GM10266 (cell line): ENCODE measurements at regions not wholly inside any gene's neighbourhood (a gene's known extent, or its start where the extent isn't known, plus 50 kb on each side); places are given as distances from the start of the nearest gene placed in this dataset.

Source experiments
- DNase-seq: peaks from one replicate; pipeline ENCODE4 v3.0.0; 2012; ENCODE audit errors: extremely low spot score
- TF ChIP-seq, protein P1 (sequence below): IDR thresholded peaks from 2 replicates; pipeline ENCODE4 v1.5.1; 2012; ENCODE audit warnings: mild to moderate bottlenecking, low read depth; ENCODE audit not compliant: control insufficient read depth, insufficient read depth; ENCODE audit errors: missing control alignments

- no peak for DNase-seq
- TF ChIP-seq, protein P1, sequence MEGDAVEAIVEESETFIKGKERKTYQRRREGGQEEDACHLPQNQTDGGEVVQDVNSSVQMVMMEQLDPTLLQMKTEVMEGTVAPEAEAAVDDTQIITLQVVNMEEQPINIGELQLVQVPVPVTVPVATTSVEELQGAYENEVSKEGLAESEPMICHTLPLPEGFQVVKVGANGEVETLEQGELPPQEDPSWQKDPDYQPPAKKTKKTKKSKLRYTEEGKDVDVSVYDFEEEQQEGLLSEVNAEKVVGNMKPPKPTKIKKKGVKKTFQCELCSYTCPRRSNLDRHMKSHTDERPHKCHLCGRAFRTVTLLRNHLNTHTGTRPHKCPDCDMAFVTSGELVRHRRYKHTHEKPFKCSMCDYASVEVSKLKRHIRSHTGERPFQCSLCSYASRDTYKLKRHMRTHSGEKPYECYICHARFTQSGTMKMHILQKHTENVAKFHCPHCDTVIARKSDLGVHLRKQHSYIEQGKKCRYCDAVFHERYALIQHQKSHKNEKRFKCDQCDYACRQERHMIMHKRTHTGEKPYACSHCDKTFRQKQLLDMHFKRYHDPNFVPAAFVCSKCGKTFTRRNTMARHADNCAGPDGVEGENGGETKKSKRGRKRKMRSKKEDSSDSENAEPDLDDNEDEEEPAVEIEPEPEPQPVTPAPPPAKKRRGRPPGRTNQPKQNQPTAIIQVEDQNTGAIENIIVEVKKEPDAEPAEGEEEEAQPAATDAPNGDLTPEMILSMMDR = no peak
Measured at GRCh38 chr15:39285663-39286062, 295.2 kb upstream of the THBS1 start.

GRCh38 chr15:39286706-39287105 is 294.2 kb upstream of the THBS1 start:
- TF ChIP-seq, protein P1 = no peak
- DNase-seq = no peak

DNA sequence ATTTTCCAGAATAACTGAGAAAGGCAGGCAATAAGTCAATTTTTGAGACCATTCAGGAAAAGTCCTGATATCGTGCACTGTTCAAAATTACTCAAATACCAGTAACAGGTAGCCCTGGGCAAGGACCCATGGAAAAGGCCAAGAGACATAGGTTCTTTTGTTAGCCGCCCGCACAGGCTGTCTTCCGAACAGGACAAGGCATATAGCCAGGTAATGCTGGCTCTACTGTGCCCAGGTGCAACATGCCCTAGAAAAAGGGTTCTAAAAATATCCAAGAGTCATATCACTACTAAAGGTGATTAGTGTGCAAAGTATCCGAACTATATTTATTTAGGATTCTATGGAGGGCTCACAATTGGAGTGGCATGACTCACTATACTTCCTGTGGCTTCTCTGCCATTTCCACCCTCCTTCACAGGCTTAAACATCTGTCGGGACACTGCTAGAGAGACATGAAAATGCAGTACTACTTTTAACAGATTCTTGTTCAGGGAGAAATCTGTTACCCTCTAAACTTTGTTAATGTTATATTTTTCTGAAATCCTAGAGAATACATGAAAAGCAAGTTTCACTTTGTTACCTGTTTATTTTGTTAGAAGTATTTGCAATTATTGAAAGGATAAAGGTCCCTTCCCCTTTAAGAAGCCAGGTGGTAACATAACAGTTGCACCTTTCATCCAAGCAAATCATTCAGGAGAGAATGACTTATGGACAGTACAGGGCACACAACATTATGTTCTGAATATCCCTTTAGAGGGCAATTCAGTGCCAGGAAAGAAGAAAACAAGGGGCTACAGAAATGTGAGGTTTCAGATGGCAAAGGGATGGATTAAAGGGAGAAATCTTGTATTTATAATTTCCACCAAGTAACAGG is 293.3 kb upstream of the THBS1 start:
- TF ChIP-seq, protein P1 = no peak
- no peak for DNase-seq

DNA sequence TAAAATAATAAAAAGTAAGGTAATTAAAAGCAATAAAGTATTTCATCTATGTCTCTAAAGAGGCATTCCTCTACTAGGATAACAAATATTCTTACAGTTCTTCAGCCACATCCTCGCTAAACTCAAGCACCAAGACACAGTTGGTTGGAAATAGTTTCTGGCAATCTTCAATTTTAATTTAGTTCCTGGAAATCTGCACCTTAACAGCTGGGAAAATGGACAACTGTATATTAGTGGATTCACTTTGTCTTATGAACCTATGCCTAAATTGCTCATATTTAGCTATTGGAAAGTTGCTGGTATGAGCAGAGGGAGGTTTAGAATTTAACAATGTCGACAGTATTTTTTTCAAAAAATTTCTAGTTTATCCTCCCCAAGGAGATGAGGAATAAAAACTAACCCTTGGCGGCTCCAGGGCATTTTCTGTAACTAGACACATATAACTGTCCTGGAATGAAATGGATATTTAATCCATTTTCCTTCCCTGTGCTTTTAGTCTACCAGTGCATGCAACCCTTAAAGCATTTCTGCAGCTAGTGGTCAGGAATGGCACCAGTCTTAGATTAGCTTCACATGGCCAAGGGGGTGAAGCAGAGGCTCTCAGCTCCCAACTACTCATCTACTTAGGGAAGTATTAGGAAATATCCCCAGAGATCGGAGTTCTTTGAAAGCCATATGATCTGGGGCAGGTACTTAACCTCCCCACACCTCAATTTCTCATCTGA is 290.0 kb upstream of the THBS1 start:
- no peak for DNase-seq
- TF ChIP-seq, protein P1 = no peak

- TF ChIP-seq, protein P1 = no peak
- DNase-seq = no peak
Measured at GRCh38 chr15:39291690-39292089, 289.2 kb upstream of the THBS1 start.

DNA sequence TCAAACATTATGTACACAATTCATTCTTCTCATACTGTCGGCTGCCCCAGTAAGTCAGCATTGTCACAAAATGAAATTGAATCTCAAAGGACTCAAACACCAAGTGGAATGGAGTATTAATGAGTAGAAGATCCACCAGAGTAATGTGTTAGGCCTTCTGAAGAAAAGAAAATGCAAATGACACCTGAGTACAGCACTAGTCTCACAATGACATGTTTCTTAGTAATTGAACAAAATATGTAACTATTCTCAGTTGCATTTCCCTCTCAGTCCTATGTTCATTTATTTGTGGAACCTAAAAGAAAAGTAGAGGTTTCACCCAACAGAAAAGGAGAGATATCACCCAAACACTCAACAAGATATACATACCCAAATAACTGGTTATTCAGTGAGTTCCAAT is 283.9 kb upstream of the THBS1 start:
- DNase-seq = no peak
- TF ChIP-seq, protein P1 = no peak
